ENCODE measurements at regions not wholly inside any gene's neighbourhood (a gene's known extent, or its start where the extent isn't known, plus 50 kb on each side); places are given as distances from the start of the nearest gene placed in this dataset.

- DNase-seq = no peak
Observed at GRCh38 chr11:69348414-69349235, 54.7 kb downstream of the MYEOV start.

GRCh38 chr11:69350040-69350439 lies 56.1 kb downstream of the MYEOV start:
- no peak for DNase-seq

GRCh38 chr11:69350596-69350995 lies 56.6 kb downstream of the MYEOV start:
- no peak for DNase-seq

- no peak for DNase-seq
Observed at GRCh38 chr11:69351460-69351859, 57.5 kb downstream of the MYEOV start.

GRCh38 chr11:69352166-69352565 lies 58.2 kb downstream of the MYEOV start:
- DNase-seq = no peak

GRCh38 chr11:69352715-69353319 lies 58.9 kb downstream of the MYEOV start:
- no peak for DNase-seq

GRCh38 chr11:69353696-69354544 lies 60.0 kb downstream of the MYEOV start:
- no peak for DNase-seq

GRCh38 chr11:69354545-69354897 lies 60.6 kb downstream of the MYEOV start:
- no peak for DNase-seq

GRCh38 chr11:69355346-69355940 lies 61.5 kb downstream of the MYEOV start:
- no peak for DNase-seq

- DNase-seq = no peak
Observed at GRCh38 chr11:69355959-69356702, 62.2 kb downstream of the MYEOV start.

GRCh38 chr11:69356703-69357457 lies 62.9 kb downstream of the MYEOV start:
- no peak for DNase-seq

- DNase-seq = no peak
Observed at GRCh38 chr11:69357458-69358397, 63.8 kb downstream of the MYEOV start.

GRCh38 chr11:69358398-69359020 lies 64.6 kb downstream of the MYEOV start:
- no peak for DNase-seq

- no peak for DNase-seq
Observed at GRCh38 chr11:69359735-69360480, 66.0 kb downstream of the MYEOV start.

- no peak for DNase-seq
Observed at GRCh38 chr11:69360606-69361005, 66.7 kb downstream of the MYEOV start.

- no peak for DNase-seq
Observed at GRCh38 chr11:69361048-69361447, 67.1 kb downstream of the MYEOV start.

- no peak for DNase-seq
Observed at GRCh38 chr11:69361466-69361865, 67.5 kb downstream of the MYEOV start.

GRCh38 chr11:69362315-69362714 lies 68.4 kb downstream of the MYEOV start:
- DNase-seq = no peak

GRCh38 chr11:69364921-69365320 lies 71.0 kb downstream of the MYEOV start:
- DNase-seq = no peak
